Vagina (tissue), 2 donors: ENCODE measurements at regions not wholly inside any gene's neighbourhood (a gene's known extent, or its start where the extent isn't known, plus 50 kb on each side); places are given as distances from the start of the nearest gene placed in this dataset.

Experiments used
- CTCF ChIP-seq, 3 experiments: fragments of 450-650 bp in 2 of 3; fragments of 200-600 bp in 1 of 3; sonication (generic) in 1 of 3; IDR thresholded peaks; one replicate each; pipeline ENCODE4 v1.5.1; 2017 to 2019; ENCODE audit warnings: antibody characterized with exemption in 3 of 3, mild to moderate bottlenecking in 2 of 3, moderate library complexity in 2 of 3
- POLR2AphosphoS5 ChIP-seq, 2 donors: sonication (generic); formaldehyde crosslinking; IDR thresholded peaks; one replicate each; pipeline ENCODE4 v1.9.0; 2017; ENCODE audit warnings: antibody characterized with exemption in 2 of 2, mild to moderate bottlenecking in 2 of 2, low read depth in 1 of 2; ENCODE audit not compliant: insufficient read depth in 1 of 2

- TF ChIP-seq CTCF (IDR thresholded peaks at IDR 0.05) (no peak), POLR2AphosphoS5 (IDR thresholded peaks at IDR 0.05; ENCODE audit: insufficient read depth in 1 of 2, low read depth in 1 of 2) (no peak)
These were observed 220.1 kb upstream of the MPHOSPH6 start for GRCh38 chr16:82389956-82390650.
